H54 (cell line): ENCODE measurements at regions not wholly inside any gene's neighbourhood (a gene's known extent, or its start where the extent isn't known, plus 50 kb on each side); places are given as distances from the start of the nearest gene placed in this dataset.

Experiments
- DNase-seq: peaks from one replicate; pipeline ENCODE4 v3.0.0; 2011; ENCODE audit warnings: low spot score, mixed read lengths; ENCODE audit not compliant: insufficient read length
- FAIRE-seq: peaks from 3 replicates; lab custom pipeline; 2011; peaks lifted over from hg19 to GRCh38; lab: Jason Lieb, UNC
- POLR2A ChIP-seq: IDR thresholded peaks from 2 replicates; pipeline ENCODE4 v1.6.1; 2011; ENCODE audit warnings: low read depth, mild to moderate bottlenecking, low read length

DNA sequence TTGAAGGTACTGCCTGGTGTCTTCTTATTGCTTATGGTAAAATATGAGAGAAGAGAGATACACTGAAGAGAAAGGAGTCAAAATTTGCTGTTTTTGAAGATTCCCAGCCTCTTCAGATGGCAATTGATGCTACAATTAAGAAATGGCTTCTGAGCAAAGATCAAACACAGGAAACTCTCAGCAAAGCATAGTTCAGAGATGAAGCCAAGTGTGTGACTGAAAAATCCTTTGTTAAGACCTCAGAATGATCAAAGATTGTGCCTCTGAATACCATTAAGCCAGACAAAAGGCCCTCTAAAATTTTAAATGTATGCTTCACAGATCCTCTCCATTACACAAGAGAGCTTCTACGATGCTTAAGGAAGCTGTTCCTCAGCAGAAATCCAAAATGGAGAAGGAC lies 216.3 kb downstream of the UXS1 start:
- no peak for FAIRE-seq

DNA sequence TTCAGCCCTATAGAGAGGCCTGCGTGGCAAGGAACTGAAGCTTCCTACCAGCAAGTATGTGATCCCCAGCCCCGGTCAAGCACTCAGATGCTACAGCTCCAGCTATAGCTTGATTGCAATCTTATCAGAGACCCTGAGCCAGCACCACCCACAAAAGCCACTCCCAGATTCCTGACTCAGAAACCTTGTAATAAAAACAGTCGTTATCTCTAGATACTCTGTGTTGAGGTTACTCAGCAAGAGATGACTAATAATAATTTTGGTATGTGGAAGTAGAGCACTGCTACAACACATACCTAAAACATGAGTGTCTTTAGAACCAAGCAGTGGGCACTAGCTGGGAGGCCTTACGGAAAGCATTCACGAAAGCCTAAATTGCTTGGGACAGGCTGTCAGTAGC lies 216.9 kb downstream of the UXS1 start:
- no peak for FAIRE-seq
- no peak for TF ChIP-seq POLR2A
- peak; percentile 31 for DNase-seq

More for the DNA sequence above, 216.3 kb downstream of the UXS1 start:
- DNase-seq, result no peak
- TF ChIP-seq POLR2A, result no peak

- DNase-seq, result no peak
- TF ChIP-seq POLR2A, result no peak
Observed at GRCh38 chr2:105974812-105975211, 219.3 kb downstream of the UXS1 start.

DNA sequence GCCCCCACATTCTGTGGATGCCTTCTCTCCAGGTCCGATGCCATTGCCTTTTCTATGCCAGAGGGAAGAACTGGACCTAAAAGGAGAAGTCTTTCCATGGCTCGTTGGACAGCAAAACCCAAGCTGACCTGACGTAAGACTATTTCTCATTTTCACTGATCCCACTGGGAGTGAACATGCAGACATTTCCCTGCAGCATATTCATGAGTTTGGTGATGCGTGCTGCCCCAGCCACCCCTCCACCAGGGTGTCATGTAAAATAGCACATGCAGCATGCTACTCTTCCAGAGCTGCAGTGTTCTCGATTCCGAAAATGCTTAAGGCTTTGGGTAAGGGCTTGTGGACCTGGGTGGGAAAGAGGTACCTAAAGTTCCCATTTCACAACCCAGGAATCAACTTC lies 221.2 kb downstream of the UXS1 start:
- FAIRE-seq (no peak), DNase-seq (no peak)
- TF ChIP-seq POLR2A, result no peak

More at GRCh38 chr2:105974812-105975211, 219.3 kb downstream of the UXS1 start:
- no peak for FAIRE-seq

DNA sequence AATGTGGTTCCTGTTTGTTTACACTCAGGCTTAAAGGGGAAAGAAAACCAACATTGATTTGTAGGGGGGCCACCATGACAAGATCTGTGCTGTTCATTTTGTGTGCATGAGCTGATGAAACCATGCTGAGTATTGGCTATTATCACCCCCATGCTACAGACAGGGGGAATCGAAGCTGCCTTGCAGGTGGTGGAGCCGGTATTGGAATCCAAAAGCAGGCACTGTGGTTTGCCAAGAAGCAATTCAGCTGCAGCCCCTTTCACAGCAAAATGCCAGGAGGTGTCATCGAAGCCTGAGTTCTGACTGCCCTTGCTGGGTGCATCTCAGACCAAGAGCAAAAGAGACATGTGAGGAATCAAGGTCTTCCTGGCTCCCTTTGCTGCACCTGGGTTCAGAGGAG lies 221.9 kb downstream of the UXS1 start:
- DNase-seq (no peak), FAIRE-seq (no peak)
- no peak for TF ChIP-seq POLR2A

- no peak for TF ChIP-seq POLR2A
- no peak for FAIRE-seq
- no peak for DNase-seq
Observed at GRCh38 chr2:105969552-105969951, 224.5 kb downstream of the UXS1 start.

- TF ChIP-seq POLR2A, result no peak
- FAIRE-seq, result no peak
- no peak for DNase-seq
Observed at GRCh38 chr2:105962221-105962620, 217.5 kb downstream of the NCK2 start.

DNA sequence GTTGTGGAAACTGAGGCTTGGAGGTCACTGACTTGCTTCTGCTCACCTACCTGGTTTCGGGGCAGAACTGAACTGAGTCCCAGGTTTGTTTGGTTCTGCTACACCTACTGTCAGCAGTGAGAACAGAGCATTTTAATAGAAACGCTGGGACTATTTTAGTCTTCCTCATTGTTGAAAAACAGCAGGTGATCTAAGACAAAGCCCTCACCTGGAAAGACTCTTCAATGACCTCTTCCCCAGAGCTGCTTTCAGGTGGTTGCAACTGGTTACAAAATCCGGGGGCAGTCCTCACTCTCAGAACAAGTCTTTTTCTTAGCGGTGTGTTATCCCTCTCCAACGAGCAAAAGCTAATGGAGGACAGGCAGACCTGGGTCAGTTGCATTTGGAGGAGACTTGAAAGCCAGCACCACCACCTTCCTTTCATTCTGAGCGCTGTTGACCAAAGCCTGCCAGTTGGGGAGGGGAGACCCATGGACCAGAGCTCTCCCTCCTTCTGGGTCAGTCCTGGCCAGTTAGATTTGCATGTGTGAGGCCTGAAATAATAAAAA lies 217.0 kb downstream of the NCK2 start:
- no peak for TF ChIP-seq POLR2A
- no peak for DNase-seq
- no peak for FAIRE-seq

- DNase-seq (no peak), FAIRE-seq (no peak)
- no peak for TF ChIP-seq POLR2A
Observed at GRCh38 chr2:105959357-105959756, 214.6 kb downstream of the NCK2 start.

- TF ChIP-seq POLR2A, result no peak
- DNase-seq (no peak), FAIRE-seq (no peak)
Observed at GRCh38 chr2:105954891-105955290, 210.2 kb downstream of the NCK2 start.

GRCh38 chr2:105953942-105954341 lies 209.2 kb downstream of the NCK2 start:
- FAIRE-seq (no peak), DNase-seq (no peak)
- no peak for TF ChIP-seq POLR2A

DNA sequence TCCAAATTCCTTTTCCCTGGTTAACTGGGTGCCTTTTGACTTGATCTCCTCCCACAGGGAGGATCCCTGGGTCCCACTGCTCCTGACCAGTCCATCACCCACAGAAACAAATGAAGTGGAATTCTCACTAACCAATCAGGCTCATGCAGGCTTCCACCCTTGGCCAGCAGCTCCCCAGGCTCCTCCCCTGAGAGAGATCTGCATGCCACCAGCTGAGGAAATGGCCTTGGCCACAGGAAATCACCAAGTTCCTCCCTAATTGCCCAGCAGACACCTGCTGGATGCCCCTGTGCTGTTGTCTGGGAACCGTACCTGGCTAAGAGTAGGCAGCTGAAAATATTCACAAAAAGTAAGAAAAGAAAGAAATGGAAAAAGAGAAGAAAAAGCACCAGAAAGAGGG lies 207.4 kb downstream of the NCK2 start:
- TF ChIP-seq POLR2A, result no peak
- FAIRE-seq (no peak), DNase-seq (no peak)

DNA sequence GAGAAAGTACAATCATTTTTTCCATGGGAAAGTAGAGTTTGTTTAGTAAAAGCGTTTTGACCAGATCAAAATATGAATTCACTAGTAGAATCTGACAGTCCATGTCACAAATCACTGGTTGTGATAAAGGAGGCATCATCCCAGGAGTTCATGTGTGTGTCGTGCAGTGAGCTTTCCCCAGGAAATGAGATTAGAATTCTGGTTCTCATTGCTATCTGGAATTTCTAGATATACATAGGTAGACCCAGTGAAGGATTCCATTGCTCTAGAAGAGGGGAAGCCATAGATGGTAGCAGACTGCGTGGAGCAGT lies 206.6 kb downstream of the NCK2 start:
- DNase-seq (no peak), FAIRE-seq (no peak)
- no peak for TF ChIP-seq POLR2A

DNA sequence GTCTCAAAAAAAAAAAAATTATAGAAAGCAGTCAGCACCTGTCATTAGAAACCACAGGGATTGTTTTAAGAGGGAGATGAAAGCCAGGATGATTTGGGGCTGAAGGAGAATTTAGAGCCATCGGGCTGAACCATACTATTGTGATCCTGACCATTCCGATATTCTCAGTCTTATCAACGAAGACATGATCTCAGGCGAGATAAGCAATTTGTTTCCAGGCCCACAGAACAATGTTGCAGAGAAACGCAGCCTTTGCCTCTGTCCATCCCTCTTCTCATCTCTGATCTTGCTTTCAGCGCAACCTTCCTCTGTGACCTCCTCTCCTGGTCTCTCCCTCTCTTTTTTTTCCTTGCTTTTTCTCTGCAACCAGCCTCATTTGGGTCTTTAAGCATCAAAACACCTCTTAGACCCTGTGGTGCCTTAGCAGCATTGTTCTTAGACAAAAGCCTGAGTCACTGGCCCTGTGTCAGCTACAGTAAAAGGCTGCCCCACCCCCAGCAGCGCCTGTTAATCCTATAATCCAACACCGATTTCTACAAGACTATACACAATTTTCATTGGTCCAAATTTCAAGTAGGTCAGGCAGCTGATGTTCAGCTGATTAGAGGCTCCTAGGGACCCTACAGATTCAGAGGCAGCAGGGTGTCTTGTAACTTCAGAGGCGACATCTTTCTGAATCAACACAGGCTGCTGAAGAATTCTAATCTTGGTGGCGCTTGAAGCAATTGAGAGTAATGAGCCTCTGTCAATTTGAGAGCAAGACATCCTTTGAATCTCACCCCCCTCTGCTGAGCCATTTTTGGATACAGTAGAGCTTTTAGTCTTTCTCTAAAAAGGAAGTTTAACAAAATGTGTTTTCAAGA lies 206.0 kb downstream of the NCK2 start:
- no peak for TF ChIP-seq POLR2A
- FAIRE-seq, result no peak
- DNase-seq, result no peak

GRCh38 chr2:105943977-105944376 lies 199.3 kb downstream of the NCK2 start:
- TF ChIP-seq POLR2A, result no peak
- FAIRE-seq, result no peak
- no peak for DNase-seq
